Kidney glomerular epithelial cell (primary cell): ENCODE measurements at regions not wholly inside any gene's neighbourhood (a gene's known extent, or its start where the extent isn't known, plus 50 kb on each side); places are given as distances from the start of the nearest gene placed in this dataset.
"Not testable (repeated sequence)": the region's sequence is repeated elsewhere in the genome, so short reads cannot be mapped to it uniquely, and the experiment has no call there.

Source experiments
- DNase-seq: peaks from one replicate; lab custom pipeline; 2025; lab: John Stamatoyannopoulos, UW

DNA sequence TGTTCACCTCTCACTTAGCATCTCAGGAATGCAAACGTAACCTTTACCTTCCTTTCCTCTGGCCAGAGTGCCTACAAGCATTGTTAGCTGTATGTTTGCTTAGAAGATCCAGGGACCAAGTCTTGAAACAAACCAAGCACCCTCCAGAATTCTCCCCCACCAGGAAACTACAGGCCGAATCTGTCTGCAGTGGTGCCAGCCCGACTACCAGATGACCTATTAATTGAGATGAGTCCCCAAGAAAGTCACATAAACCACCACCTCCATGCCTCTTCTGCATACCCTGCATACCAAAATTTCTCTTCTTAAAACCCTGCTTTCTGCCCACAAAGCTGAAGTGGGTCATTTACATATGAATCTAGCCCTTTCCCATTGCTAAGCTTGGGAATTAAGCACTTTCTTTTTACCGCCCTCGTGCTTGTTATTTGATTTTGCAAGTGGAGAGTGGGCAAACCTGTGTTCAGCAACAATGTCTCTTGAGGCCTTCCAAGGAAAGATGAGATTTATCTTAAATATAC is 1239.1 kb downstream of the CDH12 start:
- no peak for DNase-seq

DNA sequence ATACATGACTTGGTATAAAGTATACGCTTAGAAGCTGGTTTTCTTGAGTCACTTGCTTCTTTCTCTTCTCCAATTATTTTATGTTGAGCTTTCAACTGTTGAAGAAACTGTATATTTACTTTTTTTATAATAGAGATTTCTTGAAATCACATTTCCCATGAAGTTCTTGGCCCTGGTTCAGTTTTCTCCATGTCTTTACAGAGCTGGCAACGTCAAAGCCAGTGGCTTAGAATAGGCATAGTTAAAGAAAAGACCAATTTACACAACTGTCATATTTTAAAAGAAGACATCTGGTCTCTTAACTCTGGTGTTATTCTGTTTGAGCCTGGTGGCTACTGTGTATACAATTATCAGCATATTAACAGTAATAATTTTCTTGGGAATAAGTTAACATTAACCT is 1249.3 kb downstream of the CDH12 start:
- no peak for DNase-seq

DNA sequence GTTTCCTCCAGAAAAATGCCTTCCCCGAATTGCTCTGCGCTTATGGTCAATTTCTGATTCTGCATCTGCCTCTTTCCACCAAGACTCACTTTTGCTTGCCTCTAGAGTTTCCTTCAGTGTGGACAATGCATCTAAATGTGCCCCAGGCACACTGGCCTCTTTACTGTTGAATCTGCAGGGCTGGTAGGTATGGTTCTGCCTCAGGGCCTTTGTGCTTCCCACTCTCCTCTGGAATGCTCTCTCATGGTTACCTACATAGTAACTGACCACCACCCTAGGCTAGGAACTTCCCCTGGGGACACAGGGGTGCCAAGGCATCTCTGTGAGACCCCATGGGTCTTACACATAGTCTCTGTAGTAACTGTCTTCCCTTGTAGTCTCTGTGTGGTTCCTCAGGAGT is 1258.6 kb downstream of the CDH12 start:
- DNase-seq: no peak

DNA sequence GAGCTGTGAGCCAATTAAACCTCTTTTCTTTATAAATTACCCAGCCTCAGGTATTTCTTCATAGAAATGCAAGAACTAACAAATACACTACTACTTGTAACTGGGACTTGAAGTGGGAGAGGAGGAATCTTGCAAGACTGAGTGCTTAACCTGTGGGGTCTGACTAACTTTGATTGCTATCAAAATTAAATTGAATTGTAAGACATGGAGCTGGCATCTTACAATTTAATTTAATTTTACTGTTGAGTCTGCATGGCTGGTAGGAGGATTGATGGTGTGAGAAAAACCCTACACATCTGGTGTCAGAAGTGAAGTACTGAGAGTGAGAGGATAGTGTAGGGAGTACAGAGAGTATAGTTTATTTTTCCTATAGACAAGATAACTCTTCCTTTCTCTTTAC is 1259.9 kb downstream of the CDH12 start:
- DNase-seq: no peak

DNA sequence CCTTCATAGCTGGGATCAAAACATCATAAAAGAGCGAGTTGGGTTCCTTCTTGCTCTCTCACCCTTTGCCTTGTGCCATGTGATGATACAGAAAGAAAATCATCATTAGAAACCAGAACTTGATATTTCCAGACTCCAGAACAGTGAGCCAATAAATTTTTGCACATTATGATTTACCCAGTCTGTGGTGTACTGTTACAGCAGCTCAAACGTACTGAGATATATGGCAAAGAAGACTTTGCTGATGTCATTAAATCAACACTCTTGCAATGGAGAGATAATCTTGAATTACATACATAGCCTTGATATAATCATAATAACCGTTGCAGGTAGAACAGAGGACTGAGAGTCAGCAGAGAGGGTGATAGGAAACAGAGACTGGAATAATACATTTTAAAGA is 1271.6 kb downstream of the CDH12 start:
- no peak for DNase-seq

DNA sequence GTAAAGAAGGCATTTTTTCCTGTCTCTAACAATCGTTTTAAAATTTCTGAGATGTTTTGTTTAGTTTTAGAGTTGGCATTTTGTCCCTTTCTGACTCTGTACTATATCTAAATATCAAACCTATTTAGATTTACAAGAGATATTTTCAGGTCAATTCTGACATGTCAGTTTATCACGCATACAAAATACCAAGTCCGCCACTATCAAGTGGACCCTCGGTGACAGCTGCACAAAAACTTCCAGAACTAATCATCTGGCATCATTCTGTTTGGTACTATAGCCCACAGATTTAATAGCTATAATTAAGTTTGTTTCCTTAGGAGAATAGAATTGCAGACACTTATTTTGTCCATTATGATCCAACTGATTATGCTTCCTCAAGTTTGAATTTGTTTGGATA is 1278.2 kb downstream of the CDH12 start:
- DNase-seq: no peak

DNA sequence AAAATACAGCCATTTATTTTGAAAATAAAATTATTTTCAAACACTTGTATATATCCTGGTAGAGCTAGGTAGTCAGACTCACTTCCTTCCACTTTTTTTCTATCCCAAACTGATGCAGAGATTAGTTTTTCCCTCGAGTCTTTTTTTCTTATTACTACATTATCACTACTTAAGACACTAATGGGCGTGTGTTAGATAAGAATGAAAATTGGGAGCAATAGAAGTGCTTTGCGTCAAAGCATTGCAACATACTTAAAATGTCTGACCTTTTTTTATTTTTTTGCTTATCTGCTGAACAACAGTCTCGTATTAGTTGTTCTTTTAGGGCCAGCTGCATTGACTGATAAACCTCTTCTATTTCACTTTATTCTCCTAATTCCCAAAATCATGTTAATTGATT is 1278.7 kb downstream of the CDH12 start:
- no peak for DNase-seq

DNA sequence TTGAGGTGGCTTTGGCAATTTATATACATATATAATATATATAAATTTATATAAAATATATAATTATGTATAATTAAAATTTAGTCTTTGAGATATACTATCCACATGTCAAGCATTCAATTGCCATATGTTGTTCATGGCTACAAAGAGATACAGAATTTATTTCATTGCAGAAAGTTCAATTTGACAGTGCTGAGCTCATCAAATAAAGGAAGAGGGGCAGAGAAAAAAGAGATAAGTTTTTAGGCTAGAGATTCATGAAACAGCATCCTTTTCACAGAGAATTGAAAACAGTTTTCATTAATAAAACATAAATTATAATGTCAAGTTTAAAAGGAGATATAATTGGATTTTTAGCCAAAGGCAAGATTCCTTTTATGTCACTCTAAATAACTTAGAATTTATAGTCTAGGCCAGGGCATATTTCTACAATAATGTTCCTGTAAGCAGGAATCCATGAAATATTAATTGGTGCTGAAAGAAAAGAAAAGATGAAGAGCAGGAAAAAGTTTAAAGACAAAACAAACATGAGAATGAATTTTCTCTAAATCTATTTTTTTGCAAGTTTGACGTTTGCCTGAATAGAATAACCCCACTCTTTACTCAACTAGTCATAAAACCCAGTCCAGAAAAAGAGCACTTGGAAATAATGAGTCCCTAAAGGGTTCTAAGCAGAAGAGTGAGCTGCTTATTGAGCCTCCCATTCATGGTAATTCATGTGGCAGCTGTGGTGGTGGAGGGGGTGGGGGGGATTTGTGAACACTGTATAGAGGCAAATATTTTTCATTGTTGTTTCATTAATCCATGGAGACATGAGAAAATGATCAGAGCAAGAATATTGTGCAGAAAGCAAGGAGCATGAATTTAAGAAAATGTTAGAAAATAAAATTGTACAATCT is 1279.5 kb downstream of the CDH12 start:
- no peak for DNase-seq

DNA sequence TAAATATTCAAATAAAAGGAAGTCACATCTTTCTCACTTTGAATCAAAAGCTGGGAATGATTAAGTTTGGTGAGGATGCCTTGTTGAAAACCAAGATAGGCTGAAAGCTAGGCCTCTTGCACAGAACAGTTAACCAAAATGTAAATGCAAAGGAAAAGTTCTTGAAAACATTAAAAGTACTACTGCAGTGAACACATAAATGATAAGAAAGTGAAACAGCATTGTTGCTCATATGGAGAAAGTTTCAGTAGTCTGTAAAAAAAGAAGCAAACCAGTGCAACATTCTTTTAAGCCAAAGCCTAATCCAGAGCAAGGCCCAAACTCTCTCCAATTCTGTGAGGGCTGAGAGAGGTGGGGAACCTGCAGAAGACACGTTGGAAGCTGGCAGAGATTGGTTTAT is 1281.9 kb downstream of the CDH12 start:
- DNase-seq: not testable (repeated sequence)

DNA sequence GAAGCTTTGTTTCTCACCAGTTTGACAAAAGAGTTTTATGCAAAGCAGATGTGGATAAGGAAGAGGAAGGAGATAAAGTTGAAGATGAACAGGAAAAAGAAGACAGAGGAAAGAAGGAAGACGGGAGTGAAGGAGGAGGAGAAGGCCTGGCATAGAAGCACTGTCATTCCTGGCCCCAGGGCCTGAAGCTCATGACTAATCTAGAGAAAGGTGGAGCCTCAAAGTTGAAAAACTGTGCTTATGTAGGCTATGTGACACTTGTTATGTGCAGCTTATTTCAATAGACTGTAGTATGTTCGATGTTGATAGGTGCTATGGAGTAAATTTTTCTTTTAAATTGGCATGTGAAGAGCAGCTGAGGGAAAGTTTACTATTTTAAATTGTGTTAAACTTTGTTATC is 1294.0 kb downstream of the CDH12 start:
- not testable (repeated sequence) for DNase-seq

DNA sequence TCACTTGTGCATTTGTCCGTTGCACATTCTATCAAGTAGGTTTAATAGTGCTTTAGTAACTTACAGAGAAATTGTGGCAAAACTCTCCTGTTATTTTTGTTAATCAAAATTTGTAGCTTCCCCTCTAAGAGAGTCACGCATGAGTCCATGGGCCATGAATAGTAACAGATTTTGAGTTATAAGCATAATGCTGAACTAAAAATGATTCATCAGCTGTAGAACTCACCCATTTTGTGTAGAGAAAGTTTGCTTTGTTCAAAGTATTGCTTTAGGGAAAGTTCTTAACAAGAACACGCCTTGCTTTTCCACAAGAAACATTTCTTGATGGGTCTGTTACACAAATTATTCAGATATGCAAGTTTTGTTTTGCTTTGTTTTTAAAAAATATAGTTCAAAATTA is 1300.9 kb downstream of the CDH12 start:
- not testable (repeated sequence) for DNase-seq

DNA sequence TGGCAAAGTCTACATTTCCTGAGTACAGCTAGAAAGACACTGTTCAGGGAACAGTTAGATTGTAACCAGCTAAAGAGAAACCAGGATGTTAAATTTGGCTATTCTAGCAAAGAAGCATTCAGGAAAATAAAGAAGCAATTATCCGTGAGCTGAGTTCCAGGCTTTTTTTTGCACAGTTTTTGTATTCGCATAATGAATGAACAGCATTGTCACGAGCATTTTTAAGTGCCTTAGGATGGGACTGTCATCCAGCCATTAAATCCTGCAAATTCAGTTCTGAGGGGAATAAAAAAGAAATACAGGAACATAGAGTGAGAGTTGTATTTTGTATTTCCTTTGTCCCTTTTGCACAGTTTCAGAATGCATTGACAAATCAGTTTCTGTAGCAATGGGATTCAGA is 1302.2 kb downstream of the CDH12 start:
- DNase-seq: not testable (repeated sequence)

DNA sequence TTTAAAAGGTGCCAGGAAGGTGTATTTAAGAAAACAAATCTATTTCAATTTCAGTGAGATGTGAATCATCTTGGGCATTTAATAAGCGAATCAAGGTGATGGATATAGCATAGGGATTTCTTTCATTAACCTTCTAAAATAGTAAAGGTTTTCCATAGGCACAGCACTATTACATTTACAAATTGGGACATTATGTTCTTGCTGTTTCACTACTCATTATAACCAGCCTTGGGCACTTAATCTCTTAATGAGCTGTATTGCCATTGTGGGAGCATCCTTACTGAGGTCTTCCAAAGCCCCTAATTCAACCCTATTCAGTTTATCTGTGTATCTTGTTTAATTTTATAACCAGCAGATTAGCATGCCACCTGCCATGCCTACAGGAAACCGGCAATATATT is 1305.5 kb downstream of the CDH12 start:
- not testable (repeated sequence) for DNase-seq

DNA sequence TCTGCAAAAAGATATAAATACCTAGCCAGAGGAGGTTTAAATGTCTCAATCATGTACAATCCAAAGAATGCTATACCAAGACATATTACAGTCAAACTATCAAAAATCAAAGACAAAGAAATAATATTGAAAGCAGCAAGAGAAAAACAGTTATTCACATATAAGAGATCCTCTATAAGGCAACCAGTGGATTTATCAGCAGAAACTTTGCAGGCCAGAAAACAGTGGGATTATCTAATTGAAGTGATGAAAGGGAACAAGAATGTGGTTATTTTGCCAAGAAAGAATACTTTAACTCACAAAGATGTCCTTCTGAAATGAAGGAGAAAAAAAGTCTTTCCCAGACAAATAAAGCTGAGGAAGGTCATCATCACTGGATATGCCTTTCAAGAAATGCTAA is 1318.0 kb downstream of the CDH12 start:
- DNase-seq: not testable (repeated sequence)

DNA sequence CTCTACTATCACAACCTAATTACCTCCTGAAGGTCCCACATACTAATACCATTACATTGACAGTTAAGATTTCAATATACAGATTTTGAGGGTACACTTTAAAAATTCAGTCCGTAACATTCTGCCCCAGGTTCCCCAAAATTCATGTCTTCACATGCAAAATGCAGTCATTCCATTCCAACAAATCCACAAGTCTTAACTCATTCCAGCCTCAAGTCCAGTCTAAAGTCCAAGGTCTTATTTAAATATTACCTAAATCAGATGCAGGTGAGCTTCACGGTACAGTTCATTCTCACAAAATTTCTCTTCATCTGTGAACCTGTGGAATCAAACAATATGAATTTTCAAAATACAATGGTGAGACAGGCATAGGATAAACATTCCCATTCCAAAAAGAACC is 1332.0 kb downstream of the CDH12 start:
- not testable (repeated sequence) for DNase-seq

DNA sequence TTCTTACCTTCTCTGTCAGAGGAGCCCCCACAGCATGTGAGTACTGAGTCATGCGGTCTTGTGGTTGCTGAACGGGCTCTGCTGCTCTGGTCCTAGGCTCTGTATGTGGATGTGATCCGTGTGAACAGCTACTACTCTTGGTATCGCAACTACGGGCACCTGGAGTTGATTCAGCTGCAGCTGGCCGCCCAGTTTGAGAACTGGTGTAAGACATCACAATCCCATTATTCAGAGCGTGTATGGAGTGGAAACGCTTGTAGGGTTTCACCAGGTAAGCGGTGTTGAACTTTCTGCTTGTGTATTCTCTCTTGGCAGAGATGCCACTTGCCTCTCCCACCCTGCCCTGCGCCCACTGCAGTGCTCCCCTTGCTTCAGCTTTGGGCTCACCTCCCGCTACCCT is 1356.2 kb downstream of the CDH12 start:
- DNase-seq: not testable (repeated sequence)

DNA sequence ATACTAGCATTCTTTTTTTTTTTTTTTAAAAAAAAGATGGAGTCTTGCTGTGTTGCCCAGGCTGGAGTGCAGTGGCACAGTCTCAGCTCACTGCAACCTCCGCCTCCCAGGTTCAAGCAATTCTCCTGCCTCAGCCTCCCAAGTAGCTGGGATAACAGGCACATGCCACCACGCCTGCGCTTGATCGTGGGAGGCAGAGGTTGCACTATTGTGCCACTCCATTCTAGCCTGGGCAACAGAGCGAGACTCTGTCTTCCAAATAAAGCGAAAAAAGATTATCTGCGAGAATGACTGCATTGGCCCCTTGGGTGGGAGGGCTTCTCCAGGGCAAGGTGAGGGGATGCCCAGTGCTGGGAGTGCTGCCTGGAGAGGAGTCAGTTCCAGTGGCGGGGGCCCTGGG is 1357.1 kb downstream of the CDH12 start:
- not testable (repeated sequence) for DNase-seq

DNA sequence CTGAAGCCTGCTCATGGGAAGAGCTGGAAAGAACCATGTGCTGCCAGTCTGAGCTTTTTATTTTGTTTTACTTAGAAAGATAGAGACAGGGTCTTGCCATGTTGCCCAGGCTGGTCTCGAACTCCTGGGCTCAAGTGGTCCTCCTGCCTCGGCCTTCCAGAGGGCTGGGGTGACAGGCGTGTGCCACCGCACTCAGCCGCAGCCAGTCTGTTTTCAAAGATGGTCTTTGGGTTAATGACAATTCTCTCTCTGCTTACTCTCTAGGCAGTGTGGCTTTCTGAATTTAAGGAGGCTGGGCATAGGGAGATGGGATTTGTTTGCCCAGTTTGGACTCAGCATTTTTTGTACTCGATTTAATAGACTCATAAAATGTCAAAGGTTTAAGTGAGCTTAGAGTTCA is 1357.9 kb downstream of the CDH12 start:
- DNase-seq: not testable (repeated sequence)

DNA sequence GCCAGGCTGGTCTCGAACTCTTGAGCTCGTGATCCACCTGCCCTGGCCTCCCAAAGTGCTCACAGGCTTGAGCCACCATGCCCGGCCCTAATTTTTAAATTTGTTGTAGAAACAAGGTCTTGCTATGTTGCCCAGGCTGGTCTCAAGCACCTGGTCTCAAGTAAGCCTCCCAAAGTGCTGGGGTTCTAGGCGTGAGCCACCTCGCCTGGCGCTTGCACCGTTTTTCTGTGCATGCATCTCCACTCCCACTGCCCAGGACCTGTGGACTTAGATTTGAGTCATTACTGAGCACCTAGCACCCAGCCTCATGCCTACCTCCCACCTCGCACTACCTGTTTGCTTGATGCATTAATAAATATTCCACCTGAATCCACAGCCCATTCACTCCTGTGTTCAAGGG is 1359.1 kb downstream of the CDH12 start:
- DNase-seq: not testable (repeated sequence)

DNA sequence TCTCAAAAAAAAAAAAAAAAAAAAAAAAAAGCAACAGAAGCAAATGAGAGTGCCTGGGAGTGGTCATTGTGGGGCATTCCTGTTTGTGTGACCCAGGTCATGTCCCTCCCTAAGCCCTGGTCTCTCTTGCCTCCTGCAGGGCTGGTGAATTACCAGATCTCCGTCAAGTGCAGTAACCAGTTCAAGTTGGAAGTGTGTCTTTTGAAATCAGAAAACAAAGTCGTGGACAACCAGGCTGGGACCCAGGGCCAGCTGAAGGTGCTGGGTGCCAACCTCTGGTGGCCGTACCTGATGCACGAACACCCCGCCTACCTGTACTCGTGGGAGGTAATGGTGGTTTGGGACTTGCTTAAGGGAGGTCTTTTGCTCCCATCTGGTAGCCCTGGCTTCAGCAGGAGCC is 1362.0 kb downstream of the CDH12 start:
- not testable (repeated sequence) for DNase-seq

DNA sequence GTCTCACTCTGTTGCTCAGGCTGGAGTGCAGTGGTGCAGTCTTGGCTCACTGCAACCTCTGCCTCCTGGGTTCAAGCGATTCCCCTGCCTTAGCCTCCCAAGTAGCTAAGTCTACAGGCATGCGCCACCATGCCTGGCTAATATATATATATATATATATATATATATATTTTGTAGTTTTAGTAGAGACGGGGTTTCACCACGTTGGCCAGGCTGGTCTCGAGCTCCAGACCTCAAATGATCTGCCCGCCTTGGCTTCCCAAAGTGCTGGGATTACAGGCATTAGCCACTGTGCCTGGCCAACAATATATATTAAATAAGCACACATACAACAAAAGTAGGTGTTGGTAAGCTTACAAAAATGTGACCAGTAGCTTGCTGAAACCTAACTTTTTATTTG is 1364.3 kb downstream of the CDH12 start:
- not testable (repeated sequence) for DNase-seq

DNA sequence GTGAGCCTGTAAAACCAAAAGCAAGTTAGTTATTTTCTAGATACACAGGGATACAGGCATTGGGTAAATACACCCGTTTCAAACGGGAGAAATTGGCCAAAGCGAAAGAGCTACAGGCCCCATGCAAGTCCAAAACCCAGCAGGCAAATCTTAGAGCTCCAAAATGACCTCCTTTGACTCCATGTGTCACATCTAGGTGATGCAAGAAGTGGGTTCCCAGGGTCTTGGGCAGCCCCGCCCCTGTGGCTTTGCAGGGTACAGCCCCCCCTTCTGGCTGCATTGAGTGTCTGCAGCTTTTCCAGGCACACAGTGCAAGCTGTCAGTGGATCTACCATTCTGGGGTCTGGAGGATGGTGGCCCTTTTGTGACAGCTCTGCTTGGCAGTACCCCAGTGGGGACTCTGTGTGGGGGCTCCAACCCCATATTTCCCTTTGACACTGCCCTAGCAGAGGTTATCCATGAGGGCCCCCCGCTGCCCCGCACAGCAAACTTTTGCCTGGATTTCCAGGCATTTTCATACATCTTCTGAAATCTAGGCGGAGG is 1367.6 kb downstream of the CDH12 start:
- DNase-seq: not testable (repeated sequence)

DNA sequence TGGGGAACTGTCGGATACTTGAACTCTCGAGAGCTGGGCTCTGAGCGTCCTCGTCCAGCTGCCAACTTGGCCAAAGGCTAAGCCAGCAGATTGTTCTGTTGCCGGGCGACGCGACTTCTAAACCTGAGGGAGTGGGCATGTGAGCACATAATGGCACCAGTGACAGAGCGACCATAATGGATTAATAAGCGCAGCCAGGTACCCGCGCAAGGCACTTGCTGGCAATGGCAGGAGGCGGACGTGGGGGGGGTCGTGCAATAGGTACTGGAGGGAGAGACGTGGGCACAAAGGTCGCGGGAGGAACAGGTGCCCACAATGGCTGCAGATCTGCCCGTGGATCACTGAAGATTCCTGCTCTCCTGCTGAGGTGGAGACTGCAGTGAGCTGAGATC is 1368.7 kb downstream of the CDH12 start:
- DNase-seq: not testable (repeated sequence)
